Gastroesophageal sphincter (tissue), 3 donors: ENCODE measurements at regions not wholly inside any gene's neighbourhood (a gene's known extent, or its start where the extent isn't known, plus 50 kb on each side); places are given as distances from the start of the nearest gene placed in this dataset.

ENCODE experiments used
- EP300 ChIP-seq: sonication (generic); formaldehyde crosslinking; IDR thresholded peaks from one replicate; pipeline ENCODE4 v1.6.1; 2017; ENCODE audit warnings: antibody characterized with exemption, mild to moderate bottlenecking
- POLR2A ChIP-seq, 2 donors: fragments of 450-650 bp; IDR thresholded peaks; one replicate each; pipeline ENCODE4 v1.6.1; 2017; ENCODE audit warnings: antibody characterized with exemption in 2 of 2, mild to moderate bottlenecking in 2 of 2, moderate library complexity in 1 of 2
- POLR2AphosphoS5 ChIP-seq: sonication (generic); formaldehyde crosslinking; IDR thresholded peaks from one replicate; pipeline ENCODE4 v1.6.1; 2017; ENCODE audit warnings: antibody characterized with exemption
- TF ChIP-seq, protein P1 (sequence below), 4 experiments: fragments of 200-600 bp in 2 of 4; fragments of 450-650 bp in 2 of 4; sonication (generic) in 1 of 4; IDR thresholded peaks; one replicate each; pipeline ENCODE4 v1.5.1; 2017 to 2019; ENCODE audit warnings: antibody characterized with exemption in 4 of 4, mild to moderate bottlenecking in 2 of 4, moderate library complexity in 2 of 4

DNA sequence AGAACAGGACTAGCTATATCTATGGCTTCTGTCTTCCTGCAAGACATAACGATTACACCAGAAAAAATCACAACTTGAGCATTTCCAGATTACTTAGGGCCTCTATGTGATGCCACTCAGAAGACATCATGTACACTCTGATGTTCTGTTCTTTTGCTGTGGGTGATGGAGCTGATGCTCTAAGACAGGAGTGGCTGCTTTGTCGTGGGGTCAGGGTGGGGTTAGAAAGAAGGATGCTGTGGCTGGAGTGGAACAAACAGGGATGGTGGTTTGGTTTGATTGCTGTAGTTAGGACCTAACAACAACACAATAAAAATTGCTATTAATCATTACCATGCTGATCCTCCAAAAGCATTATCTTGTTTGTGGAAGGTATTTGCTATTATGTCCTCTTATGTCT lies 120.3 kb upstream of the ARHGAP20 start:
- no peak for TF ChIP-seq POLR2AphosphoS5
- TF ChIP-seq, protein P1, sequence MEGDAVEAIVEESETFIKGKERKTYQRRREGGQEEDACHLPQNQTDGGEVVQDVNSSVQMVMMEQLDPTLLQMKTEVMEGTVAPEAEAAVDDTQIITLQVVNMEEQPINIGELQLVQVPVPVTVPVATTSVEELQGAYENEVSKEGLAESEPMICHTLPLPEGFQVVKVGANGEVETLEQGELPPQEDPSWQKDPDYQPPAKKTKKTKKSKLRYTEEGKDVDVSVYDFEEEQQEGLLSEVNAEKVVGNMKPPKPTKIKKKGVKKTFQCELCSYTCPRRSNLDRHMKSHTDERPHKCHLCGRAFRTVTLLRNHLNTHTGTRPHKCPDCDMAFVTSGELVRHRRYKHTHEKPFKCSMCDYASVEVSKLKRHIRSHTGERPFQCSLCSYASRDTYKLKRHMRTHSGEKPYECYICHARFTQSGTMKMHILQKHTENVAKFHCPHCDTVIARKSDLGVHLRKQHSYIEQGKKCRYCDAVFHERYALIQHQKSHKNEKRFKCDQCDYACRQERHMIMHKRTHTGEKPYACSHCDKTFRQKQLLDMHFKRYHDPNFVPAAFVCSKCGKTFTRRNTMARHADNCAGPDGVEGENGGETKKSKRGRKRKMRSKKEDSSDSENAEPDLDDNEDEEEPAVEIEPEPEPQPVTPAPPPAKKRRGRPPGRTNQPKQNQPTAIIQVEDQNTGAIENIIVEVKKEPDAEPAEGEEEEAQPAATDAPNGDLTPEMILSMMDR (IDR thresholded peaks at IDR 0.05) = no peak
- TF ChIP-seq EP300 = no peak
- TF ChIP-seq POLR2A (IDR thresholded peaks at IDR 0.05) = no peak
